HEK293 (cell line): ENCODE measurements at regions not wholly inside any gene's neighbourhood (a gene's known extent, or its start where the extent isn't known, plus 50 kb on each side); places are given as distances from the start of the nearest gene placed in this dataset.

Experiments used
- CTCF ChIA-PET: fragments of 350-600 bp; formaldehyde crosslinking; extraction: SDS; loops from one replicate; lab custom pipeline; 2021; ENCODE audit warnings: antibody characterized with exemption; lab: Yijun Ruan, JAX
- POLR2A ChIA-PET: fragments of 300-600 bp; formaldehyde crosslinking; extraction: SDS; loops from one replicate; lab custom pipeline; 2020; ENCODE audit warnings: antibody characterized with exemption, inconsistent platforms; lab: Yijun Ruan, JAX
- H3K27ac ChIP-seq: fragments of 200-500 bp; sonication (Bioruptor generic); 2 replicates; pipeline ENCODE4 v1.5.1; 2014; ENCODE audit warnings: low read depth, low read length, control low read depth, inconsistent platforms; ENCODE audit errors: extremely low read depth
- H3K36me3 ChIP-seq, 2 experiments: fragments of 200-500 bp in 1 of 2; sonication (Bioruptor generic) in 1 of 2; 1 replicate in 1 of 2; 2 replicates in 1 of 2; pipeline ENCODE4 v1.5.1; 2014 to 2017; ENCODE audit warnings: inconsistent platforms in 2 of 2, low read length in 2 of 2; ENCODE audit not compliant: control insufficient read depth in 2 of 2, insufficient read depth in 1 of 2
- H3K4me1 ChIP-seq: fragments of 200-500 bp; sonication (Bioruptor generic); 2 replicates; pipeline ENCODE4 v1.5.1; 2014; ENCODE audit warnings: mild to moderate bottlenecking, low read length, inconsistent platforms; ENCODE audit not compliant: control insufficient read depth, insufficient read depth
- H3K4me3 ChIP-seq: 2 replicates; pipeline ENCODE4 v1.5.1; 2011; ENCODE audit warnings: low read depth, mild to moderate bottlenecking, control low read depth, low read length, moderate library complexity
- H3K9me3 ChIP-seq: fragments of 200-500 bp; sonication (Bioruptor generic); 2 replicates; pipeline ENCODE4 v1.5.1; 2014; ENCODE audit warnings: low read depth, low read length, inconsistent platforms; ENCODE audit not compliant: control insufficient read depth, insufficient read depth
- BCL11A ChIP-seq: fragments of 450-650 bp; formaldehyde crosslinking; IDR thresholded peaks from 2 replicates; pipeline ENCODE4 v1.5.1; 2016; ENCODE audit warnings: low read depth, missing biosample characterization, missing genetic modification characterization
- HOXC10 ChIP-seq: sonication (generic); formaldehyde crosslinking; IDR thresholded peaks from 2 replicates; pipeline ENCODE4 v1.8.1; 2023; ENCODE audit warnings: mild to moderate bottlenecking, missing genetic modification reagents
- TCF7L2 ChIP-seq: IDR thresholded peaks from 2 replicates; pipeline ENCODE4 v1.6.1; 2011; ENCODE audit warnings: low read depth, mild to moderate bottlenecking, inconsistent platforms, low read length, moderate library complexity, borderline replicate concordance
- ZBTB17 ChIP-seq: fragments of 450-650 bp; formaldehyde crosslinking; IDR thresholded peaks from 2 replicates; pipeline ENCODE4 v1.5.1; 2016; ENCODE audit warnings: missing biosample characterization, missing genetic modification characterization
- ZFP69B ChIP-seq: fragments of 450-650 bp; formaldehyde crosslinking; IDR thresholded peaks from 2 replicates; pipeline ENCODE4 v1.5.1; 2016; ENCODE audit warnings: missing biosample characterization, missing genetic modification characterization
- ZNF292 ChIP-seq: fragments of 450-650 bp; formaldehyde crosslinking; IDR thresholded peaks from 2 replicates; pipeline ENCODE4 v1.5.1; 2016; ENCODE audit warnings: low read depth, missing biosample characterization, missing genetic modification characterization, borderline replicate concordance
- ZNF311 ChIP-seq: fragments of 450-650 bp; formaldehyde crosslinking; IDR thresholded peaks from 2 replicates; pipeline ENCODE4 v1.5.1; 2017; ENCODE audit warnings: missing biosample characterization, missing genetic modification characterization, borderline replicate concordance
- ZNF48 ChIP-seq: fragments of 450-650 bp; formaldehyde crosslinking; IDR thresholded peaks from 2 replicates; pipeline ENCODE4 v1.5.1; 2016; ENCODE audit warnings: missing biosample characterization, missing genetic modification characterization
- ZNF544 ChIP-seq: fragments of 450-650 bp; formaldehyde crosslinking; IDR thresholded peaks from 2 replicates; pipeline ENCODE4 v1.5.0; 2017; ENCODE audit warnings: missing biosample characterization, missing genetic modification characterization
- ZNF549 ChIP-seq: fragments of 450-650 bp; IDR thresholded peaks from 2 replicates; pipeline ENCODE4 v1.5.1; 2018; ENCODE audit warnings: missing biosample characterization, missing genetic modification characterization, mild to moderate bottlenecking, inconsistent platforms, moderate library complexity
- ZNF623 ChIP-seq: fragments of 450-650 bp; formaldehyde crosslinking; IDR thresholded peaks from 2 replicates; pipeline ENCODE4 v1.5.1; 2016; ENCODE audit warnings: missing biosample characterization, missing genetic modification characterization
- ZNF692 ChIP-seq: fragments of 450-650 bp; formaldehyde crosslinking; IDR thresholded peaks from 2 replicates; pipeline ENCODE4 v1.5.1; 2016; ENCODE audit warnings: missing biosample characterization, missing genetic modification characterization
- ZNF707 ChIP-seq: fragments of 450-650 bp; formaldehyde crosslinking; IDR thresholded peaks from 2 replicates; pipeline ENCODE4 v1.5.1; 2016; ENCODE audit warnings: missing biosample characterization, missing genetic modification characterization
- ZNF768 ChIP-seq: fragments of 450-650 bp; formaldehyde crosslinking; IDR thresholded peaks from 2 replicates; pipeline ENCODE4 v1.5.1; 2018; ENCODE audit warnings: missing biosample characterization, mild to moderate bottlenecking, missing genetic modification characterization
- TF ChIP-seq, protein P1 (sequence below): fragments of 450-650 bp; IDR thresholded peaks from 2 replicates; pipeline ENCODE4 v1.5.1; 2018; ENCODE audit warnings: missing biosample characterization, mild to moderate bottlenecking, missing genetic modification characterization
- TF ChIP-seq, protein P2 (sequence below): fragments of 450-650 bp; formaldehyde crosslinking; IDR thresholded peaks from 2 replicates; pipeline ENCODE4 v1.5.1; 2017; ENCODE audit warnings: missing biosample characterization, missing genetic modification characterization
- TF ChIP-seq, protein P3 (sequence below): fragments of 450-650 bp; formaldehyde crosslinking; optimal IDR thresholded peaks from 2 replicates; pipeline ENCODE3; 2016; ENCODE audit warnings: missing biosample characterization, mild to moderate bottlenecking, missing genetic modification characterization
- TF ChIP-seq, protein P4 (sequence below): fragments of 450-650 bp; formaldehyde crosslinking; IDR thresholded peaks from 2 replicates; pipeline ENCODE4 v1.5.1; 2016; ENCODE audit warnings: missing biosample characterization, missing genetic modification characterization, low read depth
- TF ChIP-seq, protein P5 (sequence below): fragments of 450-650 bp; formaldehyde crosslinking; IDR thresholded peaks from 2 replicates; pipeline ENCODE4 v1.5.1; 2017; ENCODE audit warnings: missing biosample characterization, mild to moderate bottlenecking, missing genetic modification characterization, moderate library complexity

GRCh38 chr12:25708661-25709060, 155.6 kb upstream of the LMNTD1 start:
- ChIA-PET POLR2A (no interaction called here), CTCF (no interaction called here)
- Histone ChIP-seq H3K9me3 (no peaks in the 10 kb centered on the region; the same call in 1 of the 2 replicates), H3K27ac (no peak overlapping the region), H3K4me1 (no peaks in the 10 kb centered on the region), H3K36me3 (no peaks in the 10 kb centered on the region), H3K4me3 (no peak overlapping the region)
- TF ChIP-seq ZNF48 = no peak
- TF ChIP-seq, protein P1, sequence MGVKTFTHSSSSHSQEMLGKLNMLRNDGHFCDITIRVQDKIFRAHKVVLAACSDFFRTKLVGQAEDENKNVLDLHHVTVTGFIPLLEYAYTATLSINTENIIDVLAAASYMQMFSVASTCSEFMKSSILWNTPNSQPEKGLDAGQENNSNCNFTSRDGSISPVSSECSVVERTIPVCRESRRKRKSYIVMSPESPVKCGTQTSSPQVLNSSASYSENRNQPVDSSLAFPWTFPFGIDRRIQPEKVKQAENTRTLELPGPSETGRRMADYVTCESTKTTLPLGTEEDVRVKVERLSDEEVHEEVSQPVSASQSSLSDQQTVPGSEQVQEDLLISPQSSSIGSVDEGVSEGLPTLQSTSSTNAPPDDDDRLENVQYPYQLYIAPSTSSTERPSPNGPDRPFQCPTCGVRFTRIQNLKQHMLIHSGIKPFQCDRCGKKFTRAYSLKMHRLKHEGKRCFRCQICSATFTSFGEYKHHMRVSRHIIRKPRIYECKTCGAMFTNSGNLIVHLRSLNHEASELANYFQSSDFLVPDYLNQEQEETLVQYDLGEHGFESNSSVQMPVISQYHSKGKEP (tag by site-specific recombination) = no peak
- TF ChIP-seq, protein P2, sequence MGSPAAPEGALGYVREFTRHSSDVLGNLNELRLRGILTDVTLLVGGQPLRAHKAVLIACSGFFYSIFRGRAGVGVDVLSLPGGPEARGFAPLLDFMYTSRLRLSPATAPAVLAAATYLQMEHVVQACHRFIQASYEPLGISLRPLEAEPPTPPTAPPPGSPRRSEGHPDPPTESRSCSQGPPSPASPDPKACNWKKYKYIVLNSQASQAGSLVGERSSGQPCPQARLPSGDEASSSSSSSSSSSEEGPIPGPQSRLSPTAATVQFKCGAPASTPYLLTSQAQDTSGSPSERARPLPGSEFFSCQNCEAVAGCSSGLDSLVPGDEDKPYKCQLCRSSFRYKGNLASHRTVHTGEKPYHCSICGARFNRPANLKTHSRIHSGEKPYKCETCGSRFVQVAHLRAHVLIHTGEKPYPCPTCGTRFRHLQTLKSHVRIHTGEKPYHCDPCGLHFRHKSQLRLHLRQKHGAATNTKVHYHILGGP (tag by site-specific recombination) = no peak
- no peak for TF ChIP-seq ZNF707 (tag by site-specific recombination)
- no peak for TF ChIP-seq HOXC10 (CRISPR knock-in tag)

GRCh38 chr12:25710128-25710527, 157.0 kb upstream of the LMNTD1 start:
- CTCF ChIA-PET = no interaction called here
- no peaks in the 10 kb centered on the region for H3K4me1 ChIP-seq

More at GRCh38 chr12:25710128-25710527, 157.0 kb upstream of the LMNTD1 start:
- TF ChIP-seq ZNF549 (tag by site-specific recombination) (no peak), ZNF311 (tag by site-specific recombination) (no peak), BCL11A (tag by site-specific recombination) (no peak), ZNF692 (tag by site-specific recombination) (no peak), ZNF544 (tag by site-specific recombination) (no peak), ZFP69B (tag by site-specific recombination) (no peak), ZNF623 (tag by site-specific recombination) (no peak), ZNF768 (no peak), ZNF292 (tag by site-specific recombination) (no peak), TCF7L2 (no peak), ZBTB17 (tag by site-specific recombination) (no peak), ZNF48 (no peak)
- TF ChIP-seq, protein P3, sequence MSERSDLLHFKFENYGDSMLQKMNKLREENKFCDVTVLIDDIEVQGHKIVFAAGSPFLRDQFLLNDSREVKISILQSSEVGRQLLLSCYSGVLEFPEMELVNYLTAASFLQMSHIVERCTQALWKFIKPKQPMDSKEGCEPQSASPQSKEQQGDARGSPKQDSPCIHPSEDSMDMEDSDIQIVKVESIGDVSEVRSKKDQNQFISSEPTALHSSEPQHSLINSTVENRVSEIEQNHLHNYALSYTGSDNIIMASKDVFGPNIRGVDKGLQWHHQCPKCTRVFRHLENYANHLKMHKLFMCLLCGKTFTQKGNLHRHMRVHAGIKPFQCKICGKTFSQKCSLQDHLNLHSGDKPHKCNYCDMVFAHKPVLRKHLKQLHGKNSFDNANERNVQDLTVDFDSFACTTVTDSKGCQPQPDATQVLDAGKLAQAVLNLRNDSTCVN = no peak
- TF ChIP-seq, protein P4, sequence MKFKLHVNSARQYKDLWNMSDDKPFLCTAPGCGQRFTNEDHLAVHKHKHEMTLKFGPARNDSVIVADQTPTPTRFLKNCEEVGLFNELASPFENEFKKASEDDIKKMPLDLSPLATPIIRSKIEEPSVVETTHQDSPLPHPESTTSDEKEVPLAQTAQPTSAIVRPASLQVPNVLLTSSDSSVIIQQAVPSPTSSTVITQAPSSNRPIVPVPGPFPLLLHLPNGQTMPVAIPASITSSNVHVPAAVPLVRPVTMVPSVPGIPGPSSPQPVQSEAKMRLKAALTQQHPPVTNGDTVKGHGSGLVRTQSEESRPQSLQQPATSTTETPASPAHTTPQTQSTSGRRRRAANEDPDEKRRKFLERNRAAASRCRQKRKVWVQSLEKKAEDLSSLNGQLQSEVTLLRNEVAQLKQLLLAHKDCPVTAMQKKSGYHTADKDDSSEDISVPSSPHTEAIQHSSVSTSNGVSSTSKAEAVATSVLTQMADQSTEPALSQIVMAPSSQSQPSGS (tag by site-specific recombination) = no peak
- TF ChIP-seq, protein P5, sequence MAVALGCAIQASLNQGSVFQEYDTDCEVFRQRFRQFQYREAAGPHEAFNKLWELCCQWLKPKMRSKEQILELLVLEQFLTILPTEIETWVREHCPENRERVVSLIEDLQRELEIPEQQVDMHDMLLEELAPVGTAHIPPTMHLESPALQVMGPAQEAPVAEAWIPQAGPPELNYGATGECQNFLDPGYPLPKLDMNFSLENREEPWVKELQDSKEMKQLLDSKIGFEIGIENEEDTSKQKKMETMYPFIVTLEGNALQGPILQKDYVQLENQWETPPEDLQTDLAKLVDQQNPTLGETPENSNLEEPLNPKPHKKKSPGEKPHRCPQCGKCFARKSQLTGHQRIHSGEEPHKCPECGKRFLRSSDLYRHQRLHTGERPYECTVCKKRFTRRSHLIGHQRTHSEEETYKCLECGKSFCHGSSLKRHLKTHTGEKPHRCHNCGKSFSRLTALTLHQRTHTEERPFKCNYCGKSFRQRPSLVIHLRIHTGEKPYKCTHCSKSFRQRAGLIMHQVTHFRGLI (tag by site-specific recombination) = no peak
- H3K27ac ChIP-seq = no peak overlapping the region
- H3K36me3 ChIP-seq = no peaks in the 10 kb centered on the region
- POLR2A ChIA-PET = no interaction called here
- no peaks in the 10 kb centered on the region; the same call in 1 of the 2 replicates for H3K9me3 ChIP-seq
- H3K4me3 ChIP-seq = no peak overlapping the region
